HG02884 (cell line): ENCODE measurements at regions not wholly inside any gene's neighbourhood (a gene's known extent, or its start where the extent isn't known, plus 50 kb on each side); places are given as distances from the start of the nearest gene placed in this dataset.

Experiments used
- ATAC-seq: cut with Tn5 transposase; IDR thresholded peaks from one replicate; pipeline ENCODE4 v1.9.1; 2021; ENCODE audit warnings: mild to moderate bottlenecking, moderate library complexity; ENCODE audit not compliant: unreplicated experiment

GRCh38 chr15:99507504-99508310 is 58.1 kb upstream of the MEF2A start:
- no peak for ATAC-seq

- ATAC-seq: no peak
Observed at GRCh38 chr15:99508311-99508645, 57.5 kb upstream of the MEF2A start.

- no peak for ATAC-seq
Observed at GRCh38 chr15:99508852-99509251, 56.9 kb upstream of the MEF2A start.

DNA sequence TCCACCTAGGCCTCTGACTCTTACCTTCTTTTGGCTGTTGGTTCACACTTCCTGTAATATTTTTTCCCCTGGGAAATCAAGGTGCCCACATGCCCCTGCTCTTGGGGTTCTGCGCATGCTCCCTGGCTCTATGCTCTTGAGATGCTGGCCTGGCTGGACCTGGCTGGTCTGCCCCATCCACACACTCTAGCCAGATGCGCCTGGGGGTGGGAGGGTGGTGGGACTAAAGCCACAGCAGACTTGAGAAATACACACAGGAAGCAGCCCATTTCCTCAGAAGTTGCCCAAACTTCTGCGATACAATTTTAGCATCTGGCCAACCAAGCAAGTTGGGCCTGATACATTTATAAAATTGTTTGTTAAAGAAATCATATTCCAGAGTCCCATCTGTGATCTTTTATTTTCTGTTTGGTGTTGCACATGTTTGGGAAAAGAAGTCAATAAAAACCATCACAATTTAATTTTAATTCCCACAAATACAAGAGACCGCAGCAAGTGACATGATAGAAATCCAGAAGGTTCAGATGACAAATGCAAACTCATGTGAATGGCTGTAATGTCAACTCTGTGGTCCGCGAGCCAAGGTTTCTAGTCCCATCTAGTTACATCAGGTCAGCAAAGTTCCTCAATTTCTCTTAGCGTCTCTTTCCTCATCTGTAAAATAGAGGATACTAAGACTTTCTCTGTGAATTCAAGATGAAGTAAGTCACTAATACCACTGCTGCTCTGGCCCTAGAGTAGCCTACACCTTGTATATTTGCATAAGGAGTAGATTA is 55.9 kb upstream of the MEF2A start:
- no peak for ATAC-seq

GRCh38 chr15:99511531-99511865 is 54.3 kb upstream of the MEF2A start:
- ATAC-seq: no peak

- peak; percentile 56 for ATAC-seq
Observed at GRCh38 chr15:99511866-99512661, 53.7 kb upstream of the MEF2A start.

GRCh38 chr15:99514306-99514705 is 51.5 kb upstream of the MEF2A start:
- ATAC-seq: no peak
